Muscle layer of duodenum (tissue), 2 donors: ENCODE measurements at regions not wholly inside any gene's neighbourhood (a gene's known extent, or its start where the extent isn't known, plus 50 kb on each side); places are given as distances from the start of the nearest gene placed in this dataset.

Experiments
- H3K27ac ChIP-seq: one replicate; pipeline ENCODE4 v1.7.0; 2013; ENCODE audit warnings: mild to moderate bottlenecking, low read length
- H3K27me3 ChIP-seq: one replicate; pipeline ENCODE4 v1.7.0; 2013; ENCODE audit warnings: low read depth, mild to moderate bottlenecking, control low read depth, low read length
- H3K36me3 ChIP-seq, 2 donors: one replicate each; pipeline ENCODE4 v1.7.0; 2013; ENCODE audit warnings: low read length in 2 of 2, control low read depth in 1 of 2, mild to moderate bottlenecking in 1 of 2; ENCODE audit not compliant: insufficient read depth in 2 of 2, control insufficient read depth in 1 of 2
- H3K4me1 ChIP-seq, 2 donors: one replicate each; pipeline ENCODE4 v1.7.0; 2013; ENCODE audit warnings: low read length in 2 of 2, mild to moderate bottlenecking in 2 of 2, control low read depth in 1 of 2, moderate library complexity in 1 of 2; ENCODE audit not compliant: insufficient read depth in 2 of 2, control insufficient read depth in 1 of 2
- H3K4me3 ChIP-seq, 2 donors: one replicate each; pipeline ENCODE4 v1.7.0; 2013; ENCODE audit warnings: low read length in 2 of 2, low read depth in 1 of 2, mild to moderate bottlenecking in 1 of 2
- H3K9me3 ChIP-seq, 2 donors: one replicate each; pipeline ENCODE4 v1.7.0; 2013; ENCODE audit warnings: low read length in 2 of 2, control low read depth in 1 of 2, mild to moderate bottlenecking in 1 of 2; ENCODE audit not compliant: control insufficient read depth in 1 of 2
- donor health status: healthy.

GRCh38 chr16:6547131-6547530 is 785.5 kb upstream of the RBFOX1 start:
- Histone ChIP-seq H3K4me1 (no peaks in the 10 kb centered on the region), H3K4me3 (no peak overlapping the region), H3K36me3 (no peaks in the 10 kb centered on the region), H3K27me3 (no peaks in the 10 kb centered on the region), H3K9me3 (no peaks in the 10 kb centered on the region), H3K27ac (no peak overlapping the region)

- Histone ChIP-seq H3K27ac (no peak overlapping the region), H3K4me1 (no peaks in the 10 kb centered on the region), H3K36me3 (no peaks in the 10 kb centered on the region), H3K27me3 (no peaks in the 10 kb centered on the region), H3K4me3 (no peak overlapping the region), H3K9me3 (no peaks in the 10 kb centered on the region)
Observed at GRCh38 chr16:6545329-6545728, 787.3 kb upstream of the RBFOX1 start.

GRCh38 chr16:6541267-6541666 is 791.4 kb upstream of the RBFOX1 start:
- H3K4me3 ChIP-seq = no peak overlapping the region

GRCh38 chr16:6536411-6536810 is 796.2 kb upstream of the RBFOX1 start:
- Histone ChIP-seq H3K4me1 (no peaks in the 10 kb centered on the region), H3K27me3 (no peaks in the 10 kb centered on the region), H3K4me3 (no peak overlapping the region), H3K36me3 (no peaks in the 10 kb centered on the region), H3K27ac (no peak overlapping the region), H3K9me3 (no peaks in the 10 kb centered on the region)

More at GRCh38 chr16:6541267-6541666, 791.4 kb upstream of the RBFOX1 start:
- no peaks in the 10 kb centered on the region for H3K27me3 ChIP-seq
- no peaks in the 10 kb centered on the region for H3K4me1 ChIP-seq
- H3K36me3 ChIP-seq = no peaks in the 10 kb centered on the region
- H3K9me3 ChIP-seq = no peaks in the 10 kb centered on the region
- no peak overlapping the region for H3K27ac ChIP-seq

- Histone ChIP-seq H3K27ac (no peak overlapping the region), H3K4me3 (no peak overlapping the region), H3K36me3 (no peaks in the 10 kb centered on the region), H3K4me1 (no peaks in the 10 kb centered on the region), H3K27me3 (no peaks in the 10 kb centered on the region), H3K9me3 (no peaks in the 10 kb centered on the region)
Observed at GRCh38 chr16:6531067-6531466, 801.6 kb upstream of the RBFOX1 start.

GRCh38 chr16:6528217-6528616 is 804.4 kb upstream of the RBFOX1 start:
- H3K27ac ChIP-seq = no peak overlapping the region
- H3K4me3 ChIP-seq = no peak overlapping the region
- no peaks in the 10 kb centered on the region for H3K9me3 ChIP-seq
- H3K36me3 ChIP-seq = no peaks in the 10 kb centered on the region
- H3K27me3 ChIP-seq = no peaks in the 10 kb centered on the region
- H3K4me1 ChIP-seq = no peaks in the 10 kb centered on the region

- no peaks in the 10 kb centered on the region for H3K36me3 ChIP-seq
- H3K9me3 ChIP-seq = no peaks in the 10 kb centered on the region
- no peaks in the 10 kb centered on the region for H3K27me3 ChIP-seq
- H3K4me3 ChIP-seq = no peak overlapping the region
- H3K4me1 ChIP-seq = no peaks in the 10 kb centered on the region
- H3K27ac ChIP-seq = no peak overlapping the region
Observed at GRCh38 chr16:6527646-6528045, 805.0 kb upstream of the RBFOX1 start.

GRCh38 chr16:6524501-6524900 is 808.1 kb upstream of the RBFOX1 start:
- H3K9me3 ChIP-seq = no peaks in the 10 kb centered on the region
- no peaks in the 10 kb centered on the region for H3K4me1 ChIP-seq
- no peak overlapping the region for H3K4me3 ChIP-seq
- no peaks in the 10 kb centered on the region for H3K27me3 ChIP-seq
- no peaks in the 10 kb centered on the region for H3K36me3 ChIP-seq
- no peak overlapping the region for H3K27ac ChIP-seq

GRCh38 chr16:6517020-6517720 is 815.5 kb upstream of the RBFOX1 start:
- Histone ChIP-seq H3K4me3 (no peak overlapping the region), H3K9me3 (no peaks in the 10 kb centered on the region), H3K4me1 (no peaks in the 10 kb centered on the region), H3K27ac (no peak overlapping the region), H3K27me3 (no peaks in the 10 kb centered on the region), H3K36me3 (no peaks in the 10 kb centered on the region)

- Histone ChIP-seq H3K27ac (no peak overlapping the region), H3K4me3 (no peak overlapping the region), H3K4me1 (no peaks in the 10 kb centered on the region), H3K9me3 (no peaks in the 10 kb centered on the region), H3K36me3 (no peaks in the 10 kb centered on the region), H3K27me3 (no peaks in the 10 kb centered on the region)
Observed at GRCh38 chr16:6512512-6512911, 820.1 kb upstream of the RBFOX1 start.

GRCh38 chr16:6510261-6510660 is 822.4 kb upstream of the RBFOX1 start:
- no peaks in the 10 kb centered on the region for H3K27me3 ChIP-seq
- no peak overlapping the region for H3K4me3 ChIP-seq
- H3K9me3 ChIP-seq = no peaks in the 10 kb centered on the region
- no peak overlapping the region for H3K27ac ChIP-seq
- H3K36me3 ChIP-seq = no peaks in the 10 kb centered on the region
- no peaks in the 10 kb centered on the region for H3K4me1 ChIP-seq

- H3K27ac ChIP-seq = no peak overlapping the region
- H3K9me3 ChIP-seq = peaks cover 0 to 6% of the 10 kb centered on the region in 2 donors
- H3K36me3 ChIP-seq = no peaks in the 10 kb centered on the region
- no peak overlapping the region for H3K4me3 ChIP-seq
- H3K4me1 ChIP-seq = no peaks in the 10 kb centered on the region
- H3K27me3 ChIP-seq = no peaks in the 10 kb centered on the region
Observed at GRCh38 chr16:6499413-6499812, 833.2 kb upstream of the RBFOX1 start.
